Cerebellar cortex (tissue), 1 donor: ENCODE measurements at regions not wholly inside any gene's neighbourhood (a gene's known extent, or its start where the extent isn't known, plus 50 kb on each side); places are given as distances from the start of the nearest gene placed in this dataset.
"Not testable (repeated sequence)": the region's sequence is repeated elsewhere in the genome, so short reads cannot be mapped to it uniquely, and the experiment has no call there.

Experiments used
- DNase-seq: peaks from one replicate; pipeline ENCODE4 v3.0.0-alpha.2; 2015; ENCODE audit warnings: low spot score

DNA sequence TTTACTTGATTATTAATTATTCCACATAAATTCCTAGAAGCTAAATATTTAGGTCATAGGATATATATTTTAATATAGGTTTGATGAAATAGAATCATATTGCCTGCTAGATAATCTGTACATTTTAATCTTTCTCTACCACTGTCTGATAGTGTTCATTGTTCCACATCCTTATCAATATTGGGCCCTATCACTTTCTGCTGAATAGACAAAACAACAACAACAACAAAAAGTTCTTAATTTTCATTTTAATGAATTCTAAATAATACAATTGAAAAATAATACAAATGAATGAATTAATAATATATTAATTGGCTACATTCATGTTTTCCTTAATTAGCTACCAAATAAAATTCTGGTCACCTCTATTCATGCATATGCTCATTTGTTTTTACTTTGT is 1437.2 kb downstream of the LRFN5 start:
- DNase-seq, result no peak

DNA sequence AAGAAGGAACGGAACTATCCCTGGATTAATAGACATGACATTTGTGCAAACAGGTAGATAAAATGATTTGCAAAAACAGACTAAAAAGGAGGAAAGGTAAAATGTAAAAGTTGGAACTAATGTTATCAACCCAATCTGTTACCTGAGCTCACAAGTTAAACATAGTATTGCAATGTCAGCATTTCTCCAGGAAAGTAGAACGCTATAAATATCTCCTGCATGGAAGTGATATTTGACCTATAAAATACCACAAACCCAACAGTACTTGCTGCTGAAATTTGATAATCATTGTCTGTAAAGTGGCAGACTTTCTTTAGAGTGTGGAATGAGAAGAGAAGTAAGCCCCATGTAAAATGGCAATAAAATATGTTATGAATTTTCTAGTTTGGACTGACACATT is 1435.7 kb downstream of the LRFN5 start:
- no peak for DNase-seq

DNA sequence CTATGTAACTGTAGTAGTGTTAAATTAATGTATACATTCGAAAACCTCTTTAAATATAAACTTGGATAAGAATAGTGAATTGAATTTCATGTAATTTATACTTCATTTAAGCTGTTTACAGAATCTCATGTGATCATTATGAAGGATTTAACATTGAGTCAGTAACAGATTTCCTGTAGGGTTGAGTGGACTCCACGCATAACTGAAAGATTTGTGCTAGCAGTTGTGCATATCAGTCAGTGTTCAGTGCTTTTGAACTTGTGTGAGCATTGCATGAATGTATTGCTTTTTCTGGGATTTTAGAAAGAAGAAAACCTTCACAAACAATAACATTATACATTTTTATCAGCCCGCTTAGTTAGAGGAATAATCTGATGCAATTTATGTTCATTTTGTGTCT is 1435.3 kb downstream of the LRFN5 start:
- DNase-seq, result no peak

DNA sequence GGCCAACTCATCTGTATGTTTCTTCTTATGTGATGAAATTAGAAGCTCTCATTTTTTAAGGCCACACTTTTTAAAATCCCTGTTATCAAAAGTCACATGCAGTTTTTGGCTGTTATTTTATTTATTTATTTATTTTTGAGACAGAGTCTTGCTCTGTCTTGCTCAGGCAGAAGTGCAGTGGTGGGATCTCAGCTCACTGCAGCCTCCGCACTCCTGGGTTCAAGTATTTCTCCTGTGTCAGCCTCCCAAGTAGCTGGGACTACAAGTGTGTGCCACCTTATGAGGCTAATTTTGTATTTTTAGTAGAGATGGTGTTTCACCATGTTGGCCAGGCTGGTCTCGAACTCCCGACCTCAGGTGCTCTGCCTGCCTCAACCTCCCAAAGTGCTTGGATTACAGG is 1434.5 kb downstream of the LRFN5 start:
- no peak for DNase-seq

DNA sequence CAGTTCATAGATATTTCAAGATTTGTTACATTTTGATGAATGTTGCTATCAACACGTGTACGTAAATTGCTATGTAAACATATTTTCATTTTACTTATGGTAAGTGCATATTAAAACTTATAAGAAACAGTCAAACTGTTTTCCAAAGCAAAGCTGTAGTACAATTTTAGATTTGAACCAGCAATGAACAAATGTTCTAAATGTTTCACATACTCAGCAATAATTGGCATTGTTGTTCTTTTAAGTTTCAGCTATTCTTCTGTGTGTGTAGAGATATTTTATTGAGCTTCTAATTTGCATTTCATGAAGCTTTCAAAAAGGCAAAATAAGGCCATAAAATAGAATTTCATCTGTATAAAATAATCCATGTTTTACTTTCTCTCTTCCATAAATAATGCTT is 1433.2 kb downstream of the LRFN5 start:
- DNase-seq, result no peak

DNA sequence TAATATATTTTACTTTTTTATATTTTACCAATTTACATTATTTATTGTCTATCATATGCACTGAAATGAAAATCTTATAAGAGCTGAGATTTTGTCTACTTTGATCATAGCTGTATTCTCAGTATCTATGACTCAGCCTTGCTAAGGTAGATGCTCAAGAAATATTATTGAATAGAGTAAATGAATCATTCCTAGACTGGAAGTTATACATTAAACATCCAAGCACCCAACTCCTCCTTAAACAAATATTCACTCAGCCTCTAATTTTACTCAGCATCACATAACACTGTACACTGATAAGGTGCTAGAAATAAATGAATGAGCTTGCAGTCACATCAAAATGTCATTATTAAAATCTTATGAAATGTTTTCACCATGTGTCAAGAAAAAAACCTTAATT is 1424.9 kb downstream of the LRFN5 start:
- no peak for DNase-seq

DNA sequence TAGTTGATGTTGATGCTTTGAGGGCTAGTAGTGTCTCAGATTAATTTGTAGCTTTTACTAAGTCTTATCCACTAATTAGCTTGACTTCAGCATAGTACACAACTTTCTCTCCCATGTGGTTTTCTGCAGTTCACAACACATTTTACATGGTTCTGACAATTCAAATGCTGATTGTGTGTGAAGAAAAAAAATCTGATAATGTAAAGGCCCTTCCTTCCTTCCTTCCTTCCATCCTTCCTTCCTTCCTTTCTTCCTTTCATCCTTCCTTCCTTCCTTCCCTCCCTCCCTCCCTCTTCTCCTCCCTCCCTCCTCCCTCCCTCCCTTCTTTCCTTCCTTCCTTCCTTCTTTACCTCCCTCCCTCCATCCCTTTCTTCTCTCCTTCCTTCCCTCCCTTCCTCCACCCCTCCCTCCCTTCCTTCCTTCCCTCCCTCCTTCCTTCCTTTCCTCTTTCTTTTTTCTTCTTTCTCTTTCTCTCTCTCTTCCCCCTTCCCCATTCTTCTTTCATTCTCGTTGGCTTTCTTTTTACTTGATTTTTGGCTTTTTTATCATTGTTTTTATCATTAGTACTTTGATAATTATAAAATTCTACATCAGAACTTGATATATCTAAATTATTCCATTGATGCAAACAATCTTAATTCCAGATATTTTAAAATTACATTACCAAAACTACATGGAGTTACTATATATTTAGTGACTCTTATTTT is 1415.6 kb downstream of the LRFN5 start:
- DNase-seq, result no peak

DNA sequence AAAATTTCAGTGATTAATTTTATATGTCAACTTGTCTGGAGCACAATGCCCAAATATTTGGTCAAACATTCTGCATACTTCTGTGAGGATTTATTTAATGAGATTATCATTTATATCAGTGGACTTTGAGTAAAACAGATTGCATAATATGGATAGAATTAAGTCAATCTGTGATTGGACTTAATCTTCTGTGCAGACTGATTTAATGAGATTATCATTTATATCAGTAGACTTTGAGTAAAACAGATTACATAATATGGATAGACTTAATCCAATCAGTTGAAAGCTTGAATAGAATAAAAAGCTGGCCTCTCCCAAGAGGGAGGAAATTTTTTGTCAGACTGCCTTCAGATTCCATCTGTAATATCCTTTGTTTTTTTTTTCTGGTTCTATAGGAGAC is 1413.2 kb downstream of the LRFN5 start:
- DNase-seq, result no peak

DNA sequence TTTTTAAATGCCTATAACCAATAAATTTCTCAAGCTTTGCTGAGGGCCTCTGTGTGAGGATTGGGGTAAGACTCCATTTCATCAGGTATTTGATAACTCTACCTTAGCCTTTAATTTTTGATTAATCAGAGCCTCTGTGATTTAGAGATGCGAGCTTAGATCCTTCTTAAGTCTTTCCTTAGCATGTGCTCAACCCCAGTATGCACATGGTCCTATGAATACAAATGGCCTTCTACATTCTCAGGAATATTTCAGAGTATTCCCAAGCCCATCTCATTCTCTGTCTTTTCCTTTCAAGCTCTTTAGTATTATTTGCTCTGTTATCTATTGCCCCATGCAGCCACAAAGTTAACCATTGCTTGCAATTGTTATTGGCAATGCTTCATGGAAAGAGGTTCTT is 1407.7 kb downstream of the LRFN5 start:
- no peak for DNase-seq

DNA sequence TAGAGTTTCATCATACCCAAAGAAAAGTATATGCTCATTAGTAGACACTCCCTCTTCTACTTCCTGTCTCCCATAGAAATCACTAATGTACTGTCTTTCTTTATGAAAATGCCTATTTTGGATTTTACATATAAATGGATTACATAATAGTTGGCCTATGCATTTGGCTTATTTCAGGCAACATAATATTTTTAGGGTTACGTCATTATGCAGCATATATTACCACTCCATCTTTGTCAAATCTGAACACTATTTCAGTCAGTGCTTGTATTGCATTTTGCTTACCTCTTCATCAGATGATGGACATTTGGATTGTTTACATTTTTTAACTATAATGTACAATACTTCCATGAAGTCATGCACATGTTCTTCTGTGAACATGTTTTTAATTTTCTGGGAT is 1406.1 kb downstream of the LRFN5 start:
- no peak for DNase-seq

DNA sequence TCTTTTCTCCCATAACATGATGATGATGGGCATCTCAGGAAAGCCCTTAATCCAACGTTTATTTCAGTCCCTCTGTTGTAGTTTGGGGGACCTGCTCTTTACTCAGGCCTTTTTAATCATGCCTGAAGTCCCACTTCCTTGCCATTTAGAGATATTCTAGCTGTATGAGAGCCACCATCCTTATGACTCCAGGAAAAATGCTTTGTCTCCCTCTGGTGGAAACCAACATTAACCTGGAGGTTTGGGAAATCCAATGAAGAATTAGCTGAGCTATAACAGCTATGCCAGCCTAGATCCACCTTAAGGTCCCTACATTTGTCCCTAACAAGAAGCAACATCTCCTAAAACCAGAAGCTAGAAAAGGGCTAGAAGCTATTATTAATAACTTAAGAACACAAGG is 1399.1 kb downstream of the LRFN5 start:
- DNase-seq, result no peak

DNA sequence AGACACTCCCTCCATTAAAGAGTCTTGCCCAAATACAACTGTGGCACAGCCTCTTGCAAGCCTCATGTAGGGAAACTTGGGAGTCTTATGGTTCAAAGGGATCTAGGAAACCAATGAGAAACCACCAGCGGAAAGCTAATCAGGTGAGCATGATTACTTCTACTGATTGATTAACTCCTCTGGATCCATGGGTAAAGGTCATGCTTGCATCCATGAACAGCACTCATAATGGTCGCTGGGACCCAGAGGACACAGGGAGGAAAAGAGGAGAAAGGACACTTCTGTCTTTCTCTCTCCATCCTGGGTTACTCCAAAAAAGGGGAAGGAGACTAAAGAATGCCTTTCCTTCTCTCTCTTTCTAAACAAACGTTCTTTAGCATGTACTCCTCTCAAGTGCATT is 1397.2 kb downstream of the LRFN5 start:
- no peak for DNase-seq

DNA sequence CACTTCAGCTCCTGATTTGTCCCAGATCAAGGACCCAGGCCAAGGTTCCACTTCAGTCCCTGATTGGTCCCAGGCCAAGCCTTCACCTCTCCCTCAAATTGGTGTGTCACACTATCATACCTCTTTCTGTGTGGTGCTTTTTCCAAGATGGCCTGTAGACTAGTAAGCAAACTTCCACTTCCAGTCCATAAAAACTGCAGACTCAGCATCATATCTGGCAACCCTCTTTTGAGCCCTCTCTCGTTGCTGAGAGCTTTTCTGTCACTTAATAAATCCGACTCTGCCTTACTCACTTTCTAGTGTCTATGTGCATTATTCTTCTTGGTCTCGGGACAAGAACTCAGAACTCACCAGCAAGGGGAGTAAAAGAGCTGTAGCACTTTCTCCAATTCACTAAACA is 1395.1 kb downstream of the LRFN5 start:
- no peak for DNase-seq

DNA sequence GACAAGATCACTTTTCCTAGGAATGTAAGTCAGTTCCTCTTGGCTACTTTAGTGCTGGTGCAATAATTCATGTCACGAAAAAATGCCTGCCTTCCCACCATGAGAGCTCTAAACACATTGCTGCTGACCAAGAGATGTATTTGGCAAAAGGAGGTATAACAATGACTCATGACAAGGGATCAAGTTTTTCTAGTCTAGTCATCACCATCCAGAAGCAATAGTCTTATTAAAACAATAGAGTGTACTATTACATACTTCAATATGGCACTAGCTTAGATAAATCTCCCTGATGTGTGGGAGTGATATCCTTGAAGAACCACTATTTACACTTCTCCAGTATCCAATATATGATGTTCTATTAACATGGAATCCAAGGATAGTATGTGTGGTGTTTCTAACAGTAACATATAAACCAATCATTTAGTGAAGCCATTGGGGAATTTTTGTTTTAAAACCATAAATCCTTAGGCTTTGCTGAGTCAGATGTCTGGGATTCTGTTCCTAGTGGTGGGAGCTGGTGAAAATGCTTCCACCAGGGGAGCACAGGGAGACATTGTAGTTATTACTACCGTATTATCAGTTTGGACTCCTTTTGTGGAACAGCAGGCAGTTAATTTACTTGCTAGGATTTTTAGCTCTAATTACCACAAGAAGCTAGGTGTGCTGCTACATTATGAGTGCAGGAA is 1387.5 kb downstream of the LRFN5 start:
- DNase-seq, result no peak

DNA sequence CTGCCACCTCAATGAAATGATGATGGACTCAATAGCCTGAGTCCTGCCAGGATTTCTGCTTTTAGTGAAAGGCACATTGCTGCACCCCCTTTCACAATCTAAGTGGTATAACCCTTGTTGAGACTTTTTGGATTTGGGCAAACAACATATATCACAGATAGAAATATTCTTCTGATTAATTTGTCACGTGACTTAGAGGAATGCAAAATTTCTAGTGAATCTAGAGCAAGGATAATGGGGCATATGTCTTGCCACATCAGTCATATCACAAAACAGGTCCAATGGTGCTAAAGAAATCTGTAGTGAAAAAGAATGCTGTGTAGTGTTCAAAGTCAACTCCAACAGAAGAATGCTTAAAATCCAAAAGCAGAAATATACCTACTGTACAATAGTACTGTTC is 1386.3 kb downstream of the LRFN5 start:
- DNase-seq, result no peak

DNA sequence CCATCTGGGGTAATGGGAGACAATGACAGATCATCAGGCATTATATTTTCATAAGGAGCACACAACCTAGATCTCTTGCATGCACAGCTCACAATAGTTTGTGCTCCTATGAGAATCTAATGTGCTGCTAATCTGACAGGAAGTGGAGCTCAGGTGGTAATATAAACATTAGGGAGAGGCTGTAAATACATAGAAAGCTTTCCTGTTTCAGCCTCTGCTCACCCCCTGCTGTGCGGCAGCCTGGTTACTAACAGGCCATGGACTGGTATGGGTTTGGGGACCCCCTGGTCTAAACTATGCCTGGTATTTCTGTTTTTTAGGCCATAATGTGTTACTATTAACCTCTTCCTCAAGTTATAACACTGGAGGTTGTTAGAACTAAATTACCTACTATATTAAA is 1373.7 kb downstream of the LRFN5 start:
- no peak for DNase-seq

DNA sequence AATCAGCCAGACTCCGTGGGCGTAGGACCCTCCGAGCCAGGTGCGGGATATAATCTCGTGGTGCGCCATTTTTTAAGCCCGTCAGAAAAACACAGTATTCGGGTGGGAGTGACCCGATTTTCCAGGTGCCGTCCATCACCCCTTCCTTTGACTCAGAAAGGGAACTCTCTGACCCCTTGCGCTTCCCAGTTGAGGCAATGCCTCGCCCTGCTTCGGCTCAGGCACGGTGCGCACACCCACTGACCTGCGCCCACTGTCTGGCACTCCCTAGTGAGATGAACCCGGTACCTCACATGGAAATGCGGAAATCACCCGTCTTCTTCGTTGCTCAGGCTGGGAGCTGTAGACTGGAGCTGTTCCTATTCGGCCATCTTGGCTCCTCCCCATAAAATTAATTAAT is 1366.5 kb downstream of the LRFN5 start:
- DNase-seq, result not testable (repeated sequence)

DNA sequence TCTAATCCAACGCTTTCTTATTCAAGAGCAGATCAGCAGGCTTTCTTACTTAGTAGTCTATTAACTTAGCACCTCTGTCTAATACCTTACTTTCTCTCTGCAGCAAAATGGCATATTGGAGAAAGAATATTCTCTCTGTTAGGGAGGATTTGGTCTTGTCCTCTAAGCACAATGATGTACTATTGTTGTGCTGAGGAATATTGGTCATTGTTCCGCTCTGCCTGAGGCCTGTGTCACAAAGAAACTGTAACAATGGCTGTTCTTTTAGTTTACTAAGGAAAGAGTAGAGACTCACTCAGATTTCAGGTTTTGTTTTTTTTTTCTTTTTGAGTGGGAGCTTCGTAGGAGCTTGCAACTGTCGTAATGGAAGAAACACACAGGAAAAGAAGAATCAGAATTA is 1358.8 kb downstream of the LRFN5 start:
- no peak for DNase-seq

DNA sequence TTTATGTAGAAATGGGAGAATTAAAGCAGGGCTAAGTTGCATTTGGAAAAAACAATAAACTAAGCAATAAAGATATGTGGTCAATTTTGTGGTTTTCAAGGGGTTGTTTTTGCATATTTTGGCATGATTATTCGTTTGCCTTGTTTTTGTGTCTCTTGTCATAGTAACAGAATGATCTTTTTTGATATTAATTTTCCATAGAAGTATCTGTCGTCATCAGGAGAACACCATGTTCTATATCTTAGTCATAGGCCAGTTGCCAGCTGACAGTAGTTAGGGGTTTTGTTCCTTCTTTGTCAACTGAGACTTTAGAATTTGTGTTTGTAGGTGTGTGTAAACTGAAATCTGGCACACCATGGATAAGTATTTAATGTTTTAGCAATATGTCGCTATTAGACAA is 1354.8 kb downstream of the LRFN5 start:
- DNase-seq, result no peak

DNA sequence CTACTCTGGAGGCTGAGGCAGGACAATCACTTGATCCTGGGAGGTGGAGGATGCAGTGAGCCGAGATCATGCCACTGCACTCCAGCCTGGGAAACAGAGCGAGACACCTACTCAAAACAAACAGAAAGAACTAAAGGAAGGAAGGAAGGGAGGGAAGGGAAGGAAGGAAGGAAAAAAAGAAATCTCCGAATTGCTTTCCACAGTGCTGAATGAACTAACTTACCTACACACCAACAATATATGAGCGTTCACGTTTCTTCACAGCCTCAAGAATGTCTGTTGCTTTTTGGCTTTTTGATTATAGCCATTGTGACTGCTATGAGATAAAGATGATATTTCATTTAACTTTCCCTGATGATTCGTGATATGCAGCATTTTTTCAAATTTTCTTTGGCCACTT is 1343.7 kb downstream of the LRFN5 start:
- DNase-seq, result no peak

DNA sequence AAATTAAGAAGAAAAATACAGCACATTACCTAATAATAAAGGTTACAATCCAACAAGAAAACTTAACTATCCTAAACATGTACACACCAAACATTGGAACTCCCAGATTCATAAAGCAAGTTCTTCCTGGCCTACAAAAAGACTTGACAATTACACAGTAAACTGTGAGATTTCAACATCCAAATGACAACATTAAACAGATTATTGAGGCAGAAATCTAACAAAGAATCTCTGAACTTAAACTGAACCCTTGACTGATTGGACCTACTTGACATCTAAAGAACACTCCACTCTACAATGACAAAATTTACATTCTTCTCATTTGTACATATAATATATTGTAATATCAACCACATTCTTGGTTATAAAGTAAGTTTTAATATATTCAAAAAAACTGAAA is 1341.3 kb downstream of the LRFN5 start:
- DNase-seq, result no peak

DNA sequence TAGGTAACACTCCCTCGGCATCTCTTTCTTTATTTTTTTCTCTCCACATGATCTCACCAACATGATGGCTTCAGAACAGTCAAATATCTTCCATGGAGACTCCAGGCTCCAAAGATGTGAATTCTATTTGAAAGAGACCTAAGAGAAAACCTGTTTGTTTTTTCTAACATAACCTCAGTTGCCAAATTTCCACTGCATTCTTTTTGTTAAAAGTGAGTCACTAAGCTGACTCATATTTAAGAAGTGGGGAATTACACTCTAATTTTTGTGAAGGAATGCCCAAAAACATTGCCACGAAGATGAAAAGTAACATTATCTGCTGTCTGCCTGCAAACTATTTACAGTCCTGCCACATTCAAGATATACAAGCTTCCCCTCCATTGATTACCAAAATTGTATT is 1337.6 kb downstream of the LRFN5 start:
- no peak for DNase-seq

DNA sequence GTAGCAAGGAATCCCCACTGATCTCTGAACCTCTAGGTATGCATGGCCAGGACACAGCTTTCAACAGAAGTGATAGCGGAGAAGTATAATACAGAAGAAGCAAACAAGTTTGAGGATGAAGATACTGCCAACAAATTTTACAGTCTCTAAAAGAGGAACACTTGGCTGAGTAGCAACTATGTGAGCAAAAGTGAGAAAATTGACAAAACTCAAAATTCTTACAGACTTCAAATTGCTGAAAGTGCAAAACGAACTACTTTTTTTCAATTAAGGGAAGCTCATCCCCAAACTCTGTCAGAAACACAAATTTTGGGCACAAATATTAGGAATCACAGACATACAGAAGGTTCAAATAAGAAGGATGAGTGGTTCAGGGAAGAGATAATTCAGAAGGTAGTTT is 1324.6 kb downstream of the LRFN5 start:
- DNase-seq, result no peak

DNA sequence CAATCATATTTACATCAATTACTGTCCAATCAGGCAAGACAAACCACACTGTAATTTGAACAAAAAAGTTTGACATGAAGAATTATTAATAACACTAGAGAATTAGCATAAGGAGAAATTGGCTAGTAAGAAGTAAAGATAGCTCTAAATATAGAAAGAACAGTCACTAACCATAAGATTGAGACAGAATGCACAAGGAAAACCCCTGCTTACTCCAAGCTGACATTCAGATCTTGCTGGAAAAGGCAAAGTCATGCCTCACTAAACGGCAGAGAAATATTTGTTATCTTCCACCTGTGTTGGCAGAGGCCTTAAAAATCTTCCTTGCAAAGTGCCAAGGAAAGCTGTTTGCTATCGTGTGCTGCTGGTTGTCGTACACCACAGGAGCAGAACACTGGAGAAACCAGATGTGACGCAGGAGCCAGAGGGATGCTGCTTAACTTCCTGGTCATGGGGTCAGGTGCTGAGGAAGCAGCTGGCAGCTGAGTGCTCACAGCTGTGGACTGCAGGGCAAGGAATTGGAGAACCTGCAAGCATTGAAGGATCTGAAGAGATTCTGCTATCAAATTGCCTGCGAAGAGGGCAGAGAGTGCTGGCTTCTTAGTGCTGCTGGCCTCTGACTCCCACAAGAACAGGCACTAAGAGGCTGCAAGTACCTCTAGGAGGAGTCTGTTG is 1323.3 kb downstream of the LRFN5 start:
- no peak for DNase-seq
